IgD-negative memory B cell (primary cell): ENCODE measurements at regions not wholly inside any gene's neighbourhood (a gene's known extent, or its start where the extent isn't known, plus 50 kb on each side); places are given as distances from the start of the nearest gene placed in this dataset.
A peak's percentile ranks its signal among the peaks of the same experiment; 100 is the strongest.

Experiments
- H3K27ac Mint-ChIP-seq, 3 donors: one replicate each; pipeline ENCODE4 v1.8.0; 2020 to 2022; ENCODE audit warnings: mild to moderate bottlenecking in 3 of 3, mixed read lengths in 3 of 3, moderate library complexity in 1 of 3
- H3K27me3 Mint-ChIP-seq: one replicate; pipeline ENCODE4 v1.8.0; 2021; ENCODE audit warnings: mixed read lengths
- H3K36me3 Mint-ChIP-seq: one replicate; pipeline ENCODE4 v1.8.0; 2020; ENCODE audit warnings: mild to moderate bottlenecking, mixed read lengths
- H3K4me1 Mint-ChIP-seq, 3 donors: one replicate each; pipeline ENCODE4 v1.8.0; 2020 to 2022; ENCODE audit warnings: mixed read lengths in 3 of 3, mild to moderate bottlenecking in 1 of 3
- H3K4me3 Mint-ChIP-seq, 4 donors: one replicate each; pipeline ENCODE4 v1.8.0; 2020 to 2022; ENCODE audit warnings: mild to moderate bottlenecking in 4 of 4, mixed read lengths in 4 of 4, moderate library complexity in 3 of 4
- H3K9me3 Mint-ChIP-seq, 3 donors: one replicate each; pipeline ENCODE4 v1.8.0; 2020 to 2021; ENCODE audit warnings: mixed read lengths in 3 of 3, mild to moderate bottlenecking in 1 of 3

DNA sequence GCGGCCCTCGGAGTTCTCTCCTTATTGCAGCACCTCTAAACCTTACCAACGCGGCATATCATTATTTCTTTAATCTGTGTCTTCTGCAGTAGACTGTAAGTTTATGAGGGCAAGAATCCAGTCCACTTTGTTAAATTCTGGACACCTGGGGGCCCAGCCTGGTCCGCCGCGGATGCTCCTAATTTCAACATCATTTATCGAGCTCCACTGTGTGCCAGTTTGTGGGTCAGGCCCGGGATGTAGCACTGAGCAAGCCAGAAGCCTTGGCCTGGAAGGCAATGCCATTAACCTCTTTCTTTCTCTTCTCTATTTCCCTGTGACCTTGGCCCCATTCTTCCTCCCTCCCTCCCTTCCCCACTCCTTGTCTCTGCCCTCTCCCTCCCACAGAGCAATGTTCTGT is 70.6 kb upstream of the CACNA1E start:
- Mint-ChIP-seq H3K9me3 (no peaks in the 10 kb centered on the region), H3K4me3 (no peak overlapping the region), H3K27ac (no peak overlapping the region), H3K27me3 (peaks cover 3% of the 10 kb centered on the region), H3K4me1 (no peaks in the 10 kb centered on the region), H3K36me3 (peaks cover 4% of the 10 kb centered on the region)

GRCh38 chr1:181413195-181413815 is 70.0 kb upstream of the CACNA1E start:
- H3K36me3 Mint-ChIP-seq: peaks cover 4% of the 10 kb centered on the region
- no peak overlapping the region for H3K27ac Mint-ChIP-seq
- H3K4me1 Mint-ChIP-seq: no peaks in the 10 kb centered on the region
- H3K4me3 Mint-ChIP-seq: no peak overlapping the region
- H3K27me3 Mint-ChIP-seq: peaks cover 3% of the 10 kb centered on the region
- H3K9me3 Mint-ChIP-seq: no peaks in the 10 kb centered on the region

GRCh38 chr1:181413836-181414235 is 69.5 kb upstream of the CACNA1E start:
- no peak overlapping the region for H3K27ac Mint-ChIP-seq
- H3K4me3 Mint-ChIP-seq: no peak overlapping the region
- H3K4me1 Mint-ChIP-seq: no peaks in the 10 kb centered on the region
- peaks cover 4% of the 10 kb centered on the region for H3K36me3 Mint-ChIP-seq
- no peaks in the 10 kb centered on the region for H3K9me3 Mint-ChIP-seq
- H3K27me3 Mint-ChIP-seq: peaks cover 2% of the 10 kb centered on the region

- Mint-ChIP-seq H3K36me3 (peaks cover 4% of the 10 kb centered on the region), H3K27ac (no peak overlapping the region), H3K9me3 (no peaks in the 10 kb centered on the region), H3K4me3 (no peak overlapping the region), H3K27me3 (no peaks in the 10 kb centered on the region), H3K4me1 (no peaks in the 10 kb centered on the region)
Observed at GRCh38 chr1:181416268-181416860, 67.0 kb upstream of the CACNA1E start.

- H3K36me3 Mint-ChIP-seq: peaks cover 4% of the 10 kb centered on the region
- H3K27ac Mint-ChIP-seq: no peak overlapping the region
- H3K4me3 Mint-ChIP-seq: no peak overlapping the region
- no peaks in the 10 kb centered on the region for H3K9me3 Mint-ChIP-seq
- no peaks in the 10 kb centered on the region for H3K27me3 Mint-ChIP-seq
- no peaks in the 10 kb centered on the region for H3K4me1 Mint-ChIP-seq
Observed at GRCh38 chr1:181417915-181418314, 65.4 kb upstream of the CACNA1E start.

DNA sequence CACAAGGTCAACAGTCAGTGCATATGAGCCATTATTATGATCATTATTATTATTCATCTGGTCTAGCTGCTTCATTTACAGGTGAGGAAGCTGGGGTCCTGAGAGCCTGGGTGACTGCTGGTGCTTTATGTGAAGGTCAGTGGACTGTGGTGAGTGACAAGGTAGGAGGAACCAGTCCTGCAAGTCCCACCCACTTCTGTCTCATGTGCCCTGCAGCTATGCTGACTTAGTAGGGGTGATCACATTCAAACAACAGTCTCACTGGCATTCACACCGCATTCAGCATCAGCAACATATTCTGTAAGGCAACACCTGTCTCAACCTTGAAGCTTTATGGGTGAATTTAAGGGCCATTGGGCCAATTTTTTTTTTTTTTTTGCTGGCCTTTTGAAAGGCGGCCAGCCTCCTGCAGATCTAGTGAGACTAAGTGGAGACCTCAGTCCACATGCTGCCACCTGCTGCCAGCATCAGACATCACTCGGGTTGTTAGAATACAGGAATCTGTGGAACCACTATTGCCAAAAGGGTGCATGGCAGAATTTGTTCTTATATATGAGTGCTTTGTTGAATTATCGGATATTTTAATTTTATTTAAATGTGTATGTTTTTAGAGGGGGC is 59.9 kb upstream of the CACNA1E start:
- H3K27ac Mint-ChIP-seq: no peak overlapping the region
- H3K36me3 Mint-ChIP-seq: no peaks in the 10 kb centered on the region
- H3K9me3 Mint-ChIP-seq: no peaks in the 10 kb centered on the region
- peaks cover 15% of the 10 kb centered on the region for H3K27me3 Mint-ChIP-seq
- H3K4me1 Mint-ChIP-seq: peaks cover 0 to 3% (median 0%) of the 10 kb centered on the region in 3 donors
- H3K4me3 Mint-ChIP-seq: peak overlapping the region in 1 of 4 donors; percentile 13

DNA sequence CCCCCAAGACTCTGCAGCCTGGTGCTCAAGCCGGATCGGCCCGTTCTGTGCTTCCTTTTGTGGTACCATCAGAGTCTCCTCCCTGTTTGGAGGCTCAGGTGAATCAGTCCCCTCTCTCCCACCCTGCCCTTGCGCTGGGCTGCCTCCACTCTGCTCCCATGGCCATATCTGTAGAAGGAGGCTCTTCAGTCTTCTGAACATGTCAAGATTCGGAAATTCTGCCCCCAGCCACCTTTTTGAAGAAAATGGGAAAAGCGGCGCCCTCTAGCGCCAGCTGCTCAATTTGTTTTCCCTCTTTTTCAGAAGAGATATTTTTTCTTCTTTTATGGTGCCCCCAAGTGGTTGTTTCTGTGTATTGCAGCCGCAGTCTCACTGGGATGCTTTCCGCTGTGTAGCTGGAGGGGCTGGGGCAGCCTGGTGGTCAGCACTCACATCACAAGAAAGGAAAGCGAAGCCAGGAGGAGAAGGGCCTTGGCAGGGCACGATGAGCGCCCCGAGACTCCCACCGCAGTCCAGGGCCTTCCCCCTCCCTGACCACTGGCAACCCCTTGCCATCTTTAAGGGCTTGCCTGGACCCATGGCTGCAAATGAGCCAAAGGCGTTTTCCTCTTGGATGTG is 58.4 kb upstream of the CACNA1E start:
- H3K36me3 Mint-ChIP-seq: no peaks in the 10 kb centered on the region
- H3K27ac Mint-ChIP-seq: no peak overlapping the region
- H3K4me1 Mint-ChIP-seq: peaks cover 0 to 3% (median 0%) of the 10 kb centered on the region in 3 donors
- no peaks in the 10 kb centered on the region for H3K9me3 Mint-ChIP-seq
- H3K27me3 Mint-ChIP-seq: peaks cover 25% of the 10 kb centered on the region
- H3K4me3 Mint-ChIP-seq: peak overlapping the region in 1 of 4 donors; percentile 72

GRCh38 chr1:181425566-181425965 is 57.8 kb upstream of the CACNA1E start:
- Mint-ChIP-seq H3K36me3 (no peaks in the 10 kb centered on the region), H3K27ac (no peak overlapping the region), H3K9me3 (no peaks in the 10 kb centered on the region), H3K4me3 (no peak overlapping the region), H3K27me3 (peaks cover 25% of the 10 kb centered on the region), H3K4me1 (peaks cover 0 to 3% (median 0%) of the 10 kb centered on the region in 3 donors)

GRCh38 chr1:181429462-181429861 is 53.9 kb upstream of the CACNA1E start:
- no peaks in the 10 kb centered on the region for H3K9me3 Mint-ChIP-seq
- H3K4me3 Mint-ChIP-seq: peak overlapping the region in 1 of 4 donors; percentile 17
- H3K27ac Mint-ChIP-seq: no peak overlapping the region
- H3K27me3 Mint-ChIP-seq: peaks cover 28% of the 10 kb centered on the region
- H3K36me3 Mint-ChIP-seq: no peaks in the 10 kb centered on the region
- peaks cover 0 to 3% (median 0%) of the 10 kb centered on the region in 3 donors for H3K4me1 Mint-ChIP-seq

DNA sequence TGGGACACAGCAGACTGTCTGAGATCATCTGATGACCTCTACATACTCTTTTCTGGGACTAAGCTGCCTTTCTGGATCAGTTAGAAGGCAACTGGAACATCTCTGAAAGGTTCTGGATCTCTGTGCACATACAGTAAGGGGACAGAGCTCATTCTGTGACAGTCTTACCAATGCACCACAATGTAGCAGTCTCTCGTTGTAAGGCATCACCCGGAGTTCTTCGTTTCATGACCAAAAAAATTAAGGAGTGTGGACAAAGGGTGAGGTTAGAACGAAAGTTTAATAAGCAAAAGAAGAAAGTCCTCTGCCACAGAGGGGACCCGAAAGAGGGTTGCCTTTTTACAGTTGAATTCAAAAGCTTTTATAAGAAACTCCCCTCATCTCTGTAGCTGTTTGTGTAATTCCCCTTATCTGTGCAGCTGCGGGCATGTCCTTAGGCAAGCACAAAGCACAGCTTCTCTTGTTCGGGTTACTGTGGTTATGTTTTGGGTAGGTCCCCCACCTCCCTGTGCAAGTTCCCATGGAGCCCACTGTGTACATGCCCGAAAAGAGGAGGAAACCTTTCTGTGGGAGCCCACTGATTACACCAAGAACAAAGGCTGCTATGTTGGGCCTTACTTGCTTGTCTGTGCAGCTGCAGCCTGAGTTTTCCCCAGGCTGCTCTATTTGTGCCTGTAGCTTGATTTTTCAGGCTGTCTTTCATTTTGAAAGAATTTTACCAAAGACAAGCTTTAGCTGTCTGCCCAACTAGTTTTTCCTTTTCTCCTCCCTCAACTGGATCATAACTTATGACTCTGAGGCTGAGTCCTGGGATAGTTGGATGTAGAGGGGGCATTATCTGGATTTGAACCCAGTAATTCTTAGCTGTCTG is 53.1 kb upstream of the CACNA1E start:
- Mint-ChIP-seq H3K36me3 (no peaks in the 10 kb centered on the region), H3K27ac (no peak overlapping the region), H3K4me3 (no peak overlapping the region), H3K9me3 (no peaks in the 10 kb centered on the region), H3K27me3 (peaks cover 24% of the 10 kb centered on the region), H3K4me1 (no peaks in the 10 kb centered on the region)
